Liver (tissue), 8 donors: ENCODE measurements at regions not wholly inside any gene's neighbourhood (a gene's known extent, or its start where the extent isn't known, plus 50 kb on each side); places are given as distances from the start of the nearest gene placed in this dataset.

Experiments used
- DNase-seq: peaks from one replicate; pipeline ENCODE4 v3.0.0-alpha.2; 2017; ENCODE audit warnings: low spot score
- H3K27ac ChIP-seq, 2 donors: one replicate each; pipeline ENCODE4 v1.7.0; 2013; ENCODE audit warnings: inconsistent platforms in 2 of 2, low read length in 2 of 2, control low read depth in 1 of 2, low read depth in 1 of 2, mild to moderate bottlenecking in 1 of 2
- H3K27me3 ChIP-seq, 4 donors: one replicate each; pipeline versions ENCODE4 v1.6.1 to v1.7.0; 2013; ENCODE audit warnings: low read length in 3 of 4, inconsistent platforms in 1 of 4, mild to moderate bottlenecking in 1 of 4, moderate library complexity in 1 of 4; ENCODE audit not compliant: control insufficient read depth in 4 of 4, insufficient read depth in 4 of 4
- H3K36me3 ChIP-seq, 4 donors: one replicate each; pipeline versions ENCODE4 v1.6.1 to v1.7.0; 2013; ENCODE audit warnings: low read length in 3 of 4, mild to moderate bottlenecking in 3 of 4, low read depth in 1 of 4, moderate library complexity in 1 of 4; ENCODE audit not compliant: control insufficient read depth in 4 of 4, insufficient read depth in 3 of 4
- H3K4me1 ChIP-seq, 4 donors: one replicate each; pipeline versions ENCODE4 v1.6.1 to v1.7.0; 2013; ENCODE audit warnings: low read length in 3 of 4, mild to moderate bottlenecking in 3 of 4, moderate library complexity in 1 of 4; ENCODE audit not compliant: control insufficient read depth in 4 of 4, insufficient read depth in 4 of 4
- H3K4me3 ChIP-seq, 3 donors: one replicate each; pipeline versions ENCODE4 v1.6.1 to v1.7.0; 2013; ENCODE audit warnings: low read length in 3 of 3, control low read depth in 1 of 3, low read depth in 1 of 3, mild to moderate bottlenecking in 1 of 3
- H3K9ac ChIP-seq, 2 donors: one replicate each; pipeline ENCODE4 v1.7.0; 2013; ENCODE audit warnings: low read length in 2 of 2, mild to moderate bottlenecking in 2 of 2, moderate library complexity in 2 of 2, control low read depth in 1 of 2, low read depth in 1 of 2
- H3K9me3 ChIP-seq, 4 donors: one replicate each; pipeline versions ENCODE4 v1.6.1 to v1.7.0; 2013; ENCODE audit warnings: low read length in 3 of 4; ENCODE audit not compliant: control insufficient read depth in 4 of 4
- FOXA1 ChIP-seq: IDR thresholded peaks from 2 replicates; pipeline ENCODE4 v1.6.1; 2016; ENCODE audit warnings: antibody characterized with exemption
- NR2F2 ChIP-seq: IDR thresholded peaks from 2 replicates; pipeline ENCODE4 v1.6.1; 2016; ENCODE audit warnings: antibody characterized with exemption
- RAD21 ChIP-seq, 2 donors: IDR thresholded peaks; 2 replicates each; pipeline ENCODE4 v1.6.1; 2016; ENCODE audit warnings: antibody characterized with exemption in 2 of 2, mild to moderate bottlenecking in 2 of 2
- SP1 ChIP-seq: IDR thresholded peaks from 2 replicates; pipeline ENCODE4 v1.6.1; 2018; ENCODE audit warnings: antibody characterized with exemption, mild to moderate bottlenecking
- TAF1 ChIP-seq: conservative IDR thresholded peaks from 2 replicates; pipeline ENCODE4 v1.6.1; 2016; ENCODE audit warnings: antibody characterized with exemption, mild to moderate bottlenecking
- YY1 ChIP-seq: IDR thresholded peaks from 2 replicates; pipeline ENCODE4 v1.6.1; 2016; ENCODE audit warnings: antibody characterized with exemption, mild to moderate bottlenecking
- WGBS: extraction: QIAGEN DNeasy Blood & Tissue Kit; methylation state at CpG from one replicate; pipeline ENCODE4 v1.1.7; 2013; 5-methylcytosine and 5-hydroxymethylcytosine counted together
- TF ChIP-seq, protein P1 (sequence below): IDR thresholded peaks from 2 replicates; pipeline ENCODE4 v1.6.1; 2016; ENCODE audit warnings: antibody characterized with exemption
- TF ChIP-seq, protein P2 (sequence below): fragments of 150-350 bp; IDR thresholded peaks from 2 replicates; pipeline ENCODE4 v1.5.1; 2017; ENCODE audit warnings: improper control_type of control experiment, low read depth, low read length; ENCODE audit not compliant: missing input control
- TF ChIP-seq, protein P3 (sequence below): IDR thresholded peaks from 2 replicates; pipeline ENCODE4 v1.6.1; 2016; ENCODE audit warnings: antibody characterized with exemption, mild to moderate bottlenecking
- TF ChIP-seq, protein P4 (sequence below): IDR thresholded peaks from 2 replicates; pipeline ENCODE4 v1.6.1; 2016; ENCODE audit warnings: antibody characterized with exemption
- donor health status: healthy.
- donor health status: healthy.
- donor health status: healthy.
- donor health status: healthy.
- donor health status: healthy.

DNA sequence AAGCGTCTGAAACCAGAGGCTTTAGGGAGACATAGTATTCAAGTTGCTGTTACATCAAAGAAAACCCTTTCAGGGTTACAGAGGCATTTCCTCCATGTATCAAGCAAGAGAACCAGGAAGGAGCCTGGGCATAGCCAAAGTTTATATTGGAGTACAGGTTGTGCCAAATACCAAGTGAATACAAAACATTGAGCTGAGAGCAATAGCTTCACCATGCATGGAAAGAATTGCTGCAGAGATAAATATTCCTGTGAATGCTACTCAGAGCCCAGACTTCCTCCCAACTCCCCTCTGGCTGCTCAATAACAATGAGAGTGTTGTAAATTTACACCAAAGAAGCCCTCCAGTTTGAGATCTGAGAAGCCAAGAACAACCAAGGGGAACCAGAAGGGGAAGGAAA is 618.9 kb downstream of the DHX35 start:
- no peak overlapping the region for H3K9ac ChIP-seq
- no peak overlapping the region for H3K4me3 ChIP-seq
- TF ChIP-seq RAD21 (IDR thresholded peaks at IDR 0.05), result no peak
- no peak for TF ChIP-seq SP1
- H3K36me3 ChIP-seq, result no peaks in the 10 kb centered on the region
- no peaks in the 10 kb centered on the region for H3K27me3 ChIP-seq
- WGBS, result 65% methylated on average over 1 of the region's 1 CpG
- H3K27ac ChIP-seq, result no peak overlapping the region
- peaks cover 0 to 2% (median 0%) of the 10 kb centered on the region in 4 donors for H3K9me3 ChIP-seq
- DNase-seq, result no peak
- H3K4me1 ChIP-seq, result no peaks in the 10 kb centered on the region

DNA sequence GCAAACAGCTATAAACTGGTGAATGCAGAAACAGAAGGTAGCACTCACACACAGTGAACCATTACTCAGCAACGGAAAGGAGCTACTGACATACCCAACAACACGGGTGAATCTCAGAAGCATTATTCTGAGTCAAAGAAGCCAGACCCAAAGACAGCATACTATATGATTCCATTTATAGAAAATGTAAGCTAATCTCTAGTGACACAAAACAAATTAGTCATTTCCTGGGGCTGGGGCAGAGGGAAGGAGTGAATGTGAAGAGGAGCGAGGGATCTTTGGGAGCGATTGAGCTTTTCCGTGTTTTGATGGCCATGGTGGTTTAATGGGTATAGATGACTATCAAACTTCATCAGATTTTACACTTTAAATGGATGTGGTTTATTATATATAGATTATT is 614.6 kb downstream of the DHX35 start:
- no peak for TF ChIP-seq NR2F2
- TF ChIP-seq, protein P1, sequence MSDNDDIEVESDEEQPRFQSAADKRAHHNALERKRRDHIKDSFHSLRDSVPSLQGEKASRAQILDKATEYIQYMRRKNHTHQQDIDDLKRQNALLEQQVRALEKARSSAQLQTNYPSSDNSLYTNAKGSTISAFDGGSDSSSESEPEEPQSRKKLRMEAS, result no peak
- TF ChIP-seq, protein P2, sequence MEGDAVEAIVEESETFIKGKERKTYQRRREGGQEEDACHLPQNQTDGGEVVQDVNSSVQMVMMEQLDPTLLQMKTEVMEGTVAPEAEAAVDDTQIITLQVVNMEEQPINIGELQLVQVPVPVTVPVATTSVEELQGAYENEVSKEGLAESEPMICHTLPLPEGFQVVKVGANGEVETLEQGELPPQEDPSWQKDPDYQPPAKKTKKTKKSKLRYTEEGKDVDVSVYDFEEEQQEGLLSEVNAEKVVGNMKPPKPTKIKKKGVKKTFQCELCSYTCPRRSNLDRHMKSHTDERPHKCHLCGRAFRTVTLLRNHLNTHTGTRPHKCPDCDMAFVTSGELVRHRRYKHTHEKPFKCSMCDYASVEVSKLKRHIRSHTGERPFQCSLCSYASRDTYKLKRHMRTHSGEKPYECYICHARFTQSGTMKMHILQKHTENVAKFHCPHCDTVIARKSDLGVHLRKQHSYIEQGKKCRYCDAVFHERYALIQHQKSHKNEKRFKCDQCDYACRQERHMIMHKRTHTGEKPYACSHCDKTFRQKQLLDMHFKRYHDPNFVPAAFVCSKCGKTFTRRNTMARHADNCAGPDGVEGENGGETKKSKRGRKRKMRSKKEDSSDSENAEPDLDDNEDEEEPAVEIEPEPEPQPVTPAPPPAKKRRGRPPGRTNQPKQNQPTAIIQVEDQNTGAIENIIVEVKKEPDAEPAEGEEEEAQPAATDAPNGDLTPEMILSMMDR, result no peak
- H3K4me1 ChIP-seq, result no peaks in the 10 kb centered on the region
- no peak overlapping the region for H3K9ac ChIP-seq
- no peak overlapping the region for H3K27ac ChIP-seq
- no peak overlapping the region for H3K4me3 ChIP-seq
- DNase-seq, result no peak
- H3K27me3 ChIP-seq, result no peaks in the 10 kb centered on the region
- peaks cover 0 to 6% (median 0%) of the 10 kb centered on the region in 4 donors for H3K9me3 ChIP-seq
- WGBS, result 82% methylated on average over 5 of the region's 5 CpGs
- no peaks in the 10 kb centered on the region for H3K36me3 ChIP-seq

DNA sequence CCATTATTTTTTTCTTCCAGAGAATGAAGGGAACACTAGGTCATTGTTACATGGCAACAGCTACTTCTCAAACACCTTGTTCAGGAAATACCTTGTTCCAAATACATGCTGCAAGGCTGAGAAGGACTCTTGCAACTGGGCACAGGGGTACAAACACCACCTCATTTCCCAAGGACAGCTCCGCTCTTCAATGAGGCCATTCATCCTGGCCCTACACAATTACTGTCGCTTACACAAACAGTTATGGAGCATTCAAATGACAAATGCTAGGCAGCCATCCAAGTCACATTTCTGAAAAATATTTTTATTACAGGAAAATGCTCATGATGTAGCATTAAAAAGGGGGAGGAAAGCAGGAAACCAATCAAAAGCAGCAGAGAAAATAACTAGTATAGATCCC is 611.9 kb downstream of the DHX35 start:
- peaks cover 0 to 4% (median 0%) of the 10 kb centered on the region in 4 donors for H3K9me3 ChIP-seq
- TF ChIP-seq, protein P3, sequence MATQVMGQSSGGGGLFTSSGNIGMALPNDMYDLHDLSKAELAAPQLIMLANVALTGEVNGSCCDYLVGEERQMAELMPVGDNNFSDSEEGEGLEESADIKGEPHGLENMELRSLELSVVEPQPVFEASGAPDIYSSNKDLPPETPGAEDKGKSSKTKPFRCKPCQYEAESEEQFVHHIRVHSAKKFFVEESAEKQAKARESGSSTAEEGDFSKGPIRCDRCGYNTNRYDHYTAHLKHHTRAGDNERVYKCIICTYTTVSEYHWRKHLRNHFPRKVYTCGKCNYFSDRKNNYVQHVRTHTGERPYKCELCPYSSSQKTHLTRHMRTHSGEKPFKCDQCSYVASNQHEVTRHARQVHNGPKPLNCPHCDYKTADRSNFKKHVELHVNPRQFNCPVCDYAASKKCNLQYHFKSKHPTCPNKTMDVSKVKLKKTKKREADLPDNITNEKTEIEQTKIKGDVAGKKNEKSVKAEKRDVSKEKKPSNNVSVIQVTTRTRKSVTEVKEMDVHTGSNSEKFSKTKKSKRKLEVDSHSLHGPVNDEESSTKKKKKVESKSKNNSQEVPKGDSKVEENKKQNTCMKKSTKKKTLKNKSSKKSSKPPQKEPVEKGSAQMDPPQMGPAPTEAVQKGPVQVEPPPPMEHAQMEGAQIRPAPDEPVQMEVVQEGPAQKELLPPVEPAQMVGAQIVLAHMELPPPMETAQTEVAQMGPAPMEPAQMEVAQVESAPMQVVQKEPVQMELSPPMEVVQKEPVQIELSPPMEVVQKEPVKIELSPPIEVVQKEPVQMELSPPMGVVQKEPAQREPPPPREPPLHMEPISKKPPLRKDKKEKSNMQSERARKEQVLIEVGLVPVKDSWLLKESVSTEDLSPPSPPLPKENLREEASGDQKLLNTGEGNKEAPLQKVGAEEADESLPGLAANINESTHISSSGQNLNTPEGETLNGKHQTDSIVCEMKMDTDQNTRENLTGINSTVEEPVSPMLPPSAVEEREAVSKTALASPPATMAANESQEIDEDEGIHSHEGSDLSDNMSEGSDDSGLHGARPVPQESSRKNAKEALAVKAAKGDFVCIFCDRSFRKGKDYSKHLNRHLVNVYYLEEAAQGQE, result no peak
- no peak for TF ChIP-seq FOXA1
- TF ChIP-seq YY1, result no peak
- TF ChIP-seq, protein P4, sequence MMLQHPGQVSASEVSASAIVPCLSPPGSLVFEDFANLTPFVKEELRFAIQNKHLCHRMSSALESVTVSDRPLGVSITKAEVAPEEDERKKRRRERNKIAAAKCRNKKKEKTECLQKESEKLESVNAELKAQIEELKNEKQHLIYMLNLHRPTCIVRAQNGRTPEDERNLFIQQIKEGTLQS, result no peak
- TF ChIP-seq TAF1, result no peak
- H3K9ac ChIP-seq, result no peak overlapping the region
- no peaks in the 10 kb centered on the region for H3K27me3 ChIP-seq
- no peak overlapping the region for H3K27ac ChIP-seq
- no peaks in the 10 kb centered on the region for H3K4me1 ChIP-seq
- H3K4me3 ChIP-seq, result no peak overlapping the region
- H3K36me3 ChIP-seq, result no peaks in the 10 kb centered on the region
- 82% methylated on average over 2 of the region's 2 CpGs for WGBS
- no peak for DNase-seq
